NCI-H345 treated with DMSO at 0.1 percent for 48 hours (cell line): ENCODE measurements at regions not wholly inside any gene's neighbourhood (a gene's known extent, or its start where the extent isn't known, plus 50 kb on each side); places are given as distances from the start of the nearest gene placed in this dataset.

ENCODE experiments used
- DNase-seq: peaks from one replicate; lab custom pipeline; 2025; ENCODE audit not compliant: unreplicated experiment; lab: John Stamatoyannopoulos, UW

DNA sequence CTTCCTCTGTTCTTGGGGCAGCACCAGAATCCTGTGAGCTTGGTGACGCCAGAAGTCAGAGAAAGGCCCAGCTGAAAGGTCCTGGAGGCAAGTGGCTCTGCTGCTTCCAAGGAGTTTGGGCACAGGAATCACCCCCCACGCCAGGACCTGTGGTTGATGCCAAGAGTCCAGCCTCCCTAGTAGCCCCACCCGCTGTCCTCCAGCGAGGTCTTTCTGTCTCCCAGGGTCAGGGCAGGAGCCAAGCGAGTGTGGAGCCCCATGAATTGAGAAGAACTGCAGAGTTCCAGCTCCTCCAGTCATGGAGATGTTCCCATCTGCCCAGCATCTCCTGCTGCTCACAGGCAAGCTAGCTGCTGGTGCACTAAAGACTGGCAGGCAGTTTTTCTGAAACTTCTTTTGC, 631.7 kb upstream of the MGMT start:
- no peak for DNase-seq

DNA sequence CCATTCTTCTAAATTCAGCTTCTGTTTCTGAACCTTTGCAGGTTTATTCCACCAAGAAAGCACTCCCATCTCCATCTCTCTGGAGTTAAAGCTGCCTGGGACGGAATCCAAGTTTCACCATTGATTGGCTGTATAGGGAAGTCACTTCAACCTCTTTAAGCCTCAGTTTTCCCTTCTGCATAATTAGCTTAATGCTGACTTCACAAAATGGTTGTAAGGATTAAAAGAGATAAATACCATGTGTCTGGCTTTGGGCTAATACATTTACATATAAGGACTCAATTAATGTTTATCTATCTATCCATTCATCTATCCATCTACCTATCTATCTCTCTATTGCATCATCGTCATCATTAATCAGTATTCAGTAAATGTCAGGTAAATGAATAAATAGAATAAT, 629.6 kb upstream of the MGMT start:
- no peak for DNase-seq

DNA sequence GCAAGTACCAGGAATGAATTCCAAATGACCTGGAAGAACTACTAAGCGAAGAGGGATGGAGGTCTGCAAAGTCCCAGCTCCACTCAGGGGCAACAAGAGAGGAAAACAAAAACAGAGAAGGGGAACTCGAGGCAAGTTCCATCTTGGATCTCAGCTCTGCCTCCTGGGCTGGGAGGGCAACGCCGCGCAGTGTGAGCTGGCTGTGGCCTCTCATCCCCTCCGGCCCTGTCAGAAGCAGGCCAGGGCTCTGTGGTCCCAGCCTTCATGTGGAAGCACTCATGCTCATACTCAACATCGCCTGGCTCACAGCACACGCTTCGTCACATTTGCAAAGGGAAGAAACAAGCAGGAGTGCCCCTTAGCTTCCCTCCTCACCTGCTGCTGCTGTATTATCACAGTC, 627.9 kb upstream of the MGMT start:
- no peak for DNase-seq

DNA sequence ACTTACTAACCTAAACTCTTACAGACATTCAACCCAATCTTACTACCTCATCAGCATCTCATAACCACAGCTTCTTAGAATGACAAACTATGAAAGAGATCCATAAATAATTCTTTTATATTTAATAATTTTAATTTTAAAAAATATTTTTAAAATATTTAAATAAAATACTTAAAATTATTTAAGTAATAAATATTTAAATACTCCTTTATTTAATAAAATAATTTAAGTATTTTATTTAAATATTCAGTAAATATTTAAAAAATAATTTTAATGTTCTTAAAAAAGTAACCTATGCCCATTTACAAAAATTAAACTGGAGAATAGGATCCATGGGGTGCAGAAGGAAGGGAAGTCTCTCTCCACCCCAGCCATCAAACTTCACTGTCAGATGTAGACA, 627.3 kb upstream of the MGMT start:
- no peak for DNase-seq

DNA sequence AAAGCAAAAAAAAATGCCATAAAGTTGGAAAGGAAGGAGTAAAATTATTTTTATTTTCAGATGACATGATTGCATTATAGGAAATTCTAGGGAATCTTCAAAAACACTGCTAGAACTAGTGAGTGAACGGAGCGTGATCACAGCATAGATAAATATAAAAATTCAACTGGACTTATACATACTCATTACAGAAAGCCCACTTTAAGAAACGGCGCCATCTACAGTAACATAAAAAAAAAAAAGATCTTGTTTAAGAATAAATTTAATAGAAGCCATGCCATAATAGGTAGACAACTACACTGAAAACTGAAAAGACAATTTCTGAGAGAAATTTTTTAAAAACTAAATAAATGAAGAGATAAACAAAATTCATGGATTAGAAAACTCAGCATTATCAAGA, 623.1 kb upstream of the MGMT start:
- peak; percentile 51 for DNase-seq

DNA sequence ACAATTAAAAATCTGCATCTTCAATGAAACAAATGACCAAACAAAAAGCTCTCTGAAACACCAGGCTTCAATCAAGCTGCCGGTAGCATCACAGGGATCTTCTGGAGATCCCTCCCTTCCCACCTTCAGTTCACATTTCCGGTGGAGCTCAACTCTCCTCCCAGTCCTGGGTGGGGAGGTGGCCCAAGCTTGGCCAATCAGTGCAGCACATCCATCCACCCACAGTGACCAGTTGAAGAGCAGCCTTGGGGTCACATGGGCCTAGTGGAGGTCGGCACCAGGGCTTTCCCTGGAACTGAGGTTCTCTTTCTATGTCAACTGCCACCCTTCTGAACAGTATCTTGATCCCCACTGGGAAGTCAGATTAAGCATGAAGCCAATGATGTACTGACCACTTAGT, 620.1 kb upstream of the MGMT start:
- no peak for DNase-seq

DNA sequence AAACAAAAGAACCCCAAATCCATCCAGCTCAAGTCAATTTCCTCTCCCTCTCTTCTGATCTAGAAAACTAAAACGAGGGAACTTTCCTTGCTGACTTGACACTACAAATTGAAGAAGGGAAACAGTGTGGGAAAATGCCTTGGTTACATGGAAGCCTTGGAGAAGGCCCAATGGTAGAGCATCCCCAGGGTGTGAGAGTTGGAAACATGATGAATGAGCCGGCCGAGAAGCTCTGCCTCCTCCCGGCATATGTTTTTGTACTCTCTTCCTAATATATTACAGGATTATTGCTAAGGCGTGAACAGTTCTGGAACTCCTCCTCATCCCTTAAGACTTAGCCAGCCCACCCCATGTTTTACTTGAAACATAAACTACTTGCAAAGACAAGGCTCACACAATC, 618.2 kb upstream of the MGMT start:
- no peak for DNase-seq

DNA sequence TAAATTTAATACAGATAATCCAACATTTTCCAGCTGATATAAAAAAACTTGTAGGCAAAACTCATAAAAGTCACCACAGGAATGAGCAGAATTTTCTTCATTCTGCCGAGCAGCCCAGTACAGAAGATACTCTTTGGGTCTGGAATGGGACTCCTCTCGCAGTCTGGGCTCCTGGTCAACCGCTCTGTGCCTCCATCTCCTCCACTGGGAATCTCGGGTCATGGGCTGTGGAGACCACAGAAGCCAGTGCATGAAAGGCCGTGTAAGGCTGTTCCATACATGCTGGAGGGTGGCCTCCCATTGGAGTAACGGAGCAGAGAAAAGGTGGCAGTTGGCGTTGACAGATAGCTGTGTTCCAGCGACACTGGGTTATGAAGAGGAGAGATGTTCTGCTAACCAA, 616.4 kb upstream of the MGMT start:
- DNase-seq = no peak

DNA sequence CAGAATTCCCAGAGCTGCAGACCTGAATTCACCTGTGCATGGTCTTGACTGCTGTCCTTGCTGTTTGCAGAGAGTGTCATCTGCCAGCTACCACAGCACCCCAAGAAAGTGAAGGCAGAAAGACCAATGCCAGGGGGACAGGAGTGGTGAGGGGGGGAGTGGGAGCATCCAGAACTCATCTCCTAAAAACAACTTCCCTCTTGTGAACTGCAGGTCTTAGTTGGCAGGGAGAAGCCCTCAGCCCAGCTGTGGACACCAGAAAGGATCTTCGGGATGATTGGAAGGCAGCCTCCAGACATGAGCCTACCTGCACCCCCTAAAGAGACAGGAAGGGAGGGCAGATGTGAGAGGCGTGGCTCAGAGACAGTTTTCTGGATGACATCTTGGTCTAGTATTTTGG, 615.8 kb upstream of the MGMT start:
- no peak for DNase-seq

DNA sequence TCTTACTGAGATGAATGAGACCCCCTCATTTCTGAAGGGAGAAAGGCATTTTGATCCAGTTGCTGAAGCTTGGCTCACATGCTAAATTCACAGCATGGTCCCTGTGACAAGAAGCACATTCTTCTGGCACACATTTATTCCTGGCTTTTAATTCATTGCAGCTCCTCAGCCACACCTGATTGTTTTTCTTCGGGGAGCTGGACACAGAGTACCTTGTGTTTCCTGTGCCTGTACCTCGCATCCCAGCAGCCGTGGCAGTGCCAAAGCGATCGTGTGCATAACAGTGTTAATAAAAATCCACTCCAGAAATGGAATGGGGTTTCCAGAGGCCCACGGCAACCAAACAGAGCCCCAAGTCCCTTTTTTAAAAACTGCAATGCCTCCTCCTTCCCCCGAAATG, 615.3 kb upstream of the MGMT start:
- no peak for DNase-seq

DNA sequence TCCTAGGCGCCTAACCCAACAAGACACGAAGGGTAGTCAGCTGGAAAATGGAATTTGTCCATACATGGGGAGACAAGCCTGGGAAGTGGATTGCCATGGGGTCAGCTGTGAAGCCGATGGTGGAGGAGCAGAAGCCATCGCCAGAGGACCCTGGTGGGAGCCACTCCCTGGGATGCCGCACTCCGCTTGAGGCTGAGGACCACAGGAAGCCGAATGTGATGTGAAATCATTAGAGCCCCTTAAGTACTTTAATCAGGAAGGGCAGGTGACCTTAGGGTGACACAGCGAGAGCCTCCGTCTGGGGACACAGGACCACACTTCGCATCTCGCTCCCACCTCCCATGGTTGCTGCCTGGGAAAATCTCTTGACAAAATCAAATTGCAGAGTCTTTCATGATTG, 614.6 kb upstream of the MGMT start:
- no peak for DNase-seq

DNA sequence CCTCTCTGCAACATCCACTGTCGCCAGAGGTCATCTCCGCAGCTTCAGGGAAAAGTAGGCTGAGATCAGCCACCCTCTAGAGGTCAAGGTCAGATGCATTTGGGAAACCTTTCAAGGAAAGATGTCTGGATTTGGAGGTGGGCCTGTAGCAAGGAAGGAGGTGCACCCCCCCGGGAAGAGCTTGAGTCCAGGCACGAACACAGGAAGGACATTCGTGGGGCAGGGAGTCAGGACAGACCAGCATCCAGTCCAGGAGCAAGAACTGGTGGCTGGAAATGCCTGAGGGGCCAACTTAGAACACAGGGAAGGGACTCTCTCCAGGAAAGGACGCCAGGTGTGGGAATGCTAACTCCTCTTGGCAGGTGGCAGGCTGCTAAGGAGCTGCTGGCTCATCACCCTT, 614.1 kb upstream of the MGMT start:
- DNase-seq = no peak

DNA sequence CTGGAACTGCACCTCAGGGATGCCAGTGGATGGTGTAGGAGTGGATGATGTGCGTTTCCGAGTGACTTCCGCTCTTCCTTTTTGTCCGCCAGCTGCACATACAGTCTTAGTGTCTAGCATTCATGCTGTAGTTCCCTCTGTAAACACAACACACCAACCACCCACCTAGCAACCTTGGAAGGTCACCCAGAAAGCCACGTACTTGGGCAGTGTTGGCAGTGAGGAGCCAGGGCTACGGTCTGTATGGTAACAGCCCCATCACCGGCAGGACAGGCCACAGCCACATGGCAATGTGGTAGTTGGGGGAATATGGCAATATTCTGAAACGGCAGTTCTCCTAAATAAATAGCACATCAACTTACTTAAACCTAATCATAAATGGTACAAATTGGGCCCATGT, 613.5 kb upstream of the MGMT start:
- no peak for DNase-seq

DNA sequence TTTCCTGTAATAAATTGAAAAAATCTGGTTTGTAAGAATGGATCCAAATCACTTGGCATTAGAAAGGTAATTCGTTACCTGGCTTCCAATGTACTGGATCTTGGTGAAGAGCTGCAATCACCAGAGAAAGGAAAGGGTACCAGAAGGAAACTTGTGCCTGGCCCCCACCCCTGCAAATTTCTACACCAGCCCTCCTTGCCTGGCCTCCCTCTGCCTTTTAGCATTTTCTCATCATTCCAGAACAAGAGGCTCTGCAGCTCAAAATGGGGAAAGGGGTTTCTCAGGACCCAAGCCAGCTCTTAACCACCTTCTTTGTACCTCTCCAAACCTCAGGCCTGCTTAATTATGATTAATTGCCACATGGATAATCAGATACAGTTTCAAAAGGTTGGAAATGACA, 612.8 kb upstream of the MGMT start:
- no peak for DNase-seq

DNA sequence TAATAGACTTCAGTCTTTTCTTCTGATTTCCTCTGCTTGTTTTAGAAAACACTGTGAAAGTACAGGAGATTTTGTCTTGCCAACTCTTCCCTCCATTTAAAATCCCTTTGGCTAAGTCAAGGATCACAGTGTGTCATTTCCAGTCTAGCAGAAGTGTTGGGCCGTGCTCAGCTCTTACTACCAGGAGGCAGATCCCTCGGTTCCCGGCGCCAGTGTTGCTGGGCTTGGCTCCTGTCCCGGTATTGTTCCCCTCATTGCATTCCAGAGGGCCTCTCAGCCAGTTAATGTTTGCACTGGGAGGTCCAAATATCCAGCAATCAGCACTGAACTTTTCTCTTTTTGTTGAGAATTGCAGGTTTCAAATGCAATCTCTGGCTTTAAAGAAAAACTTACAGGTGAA, 612.1 kb upstream of the MGMT start:
- DNase-seq = peak; percentile 65

DNA sequence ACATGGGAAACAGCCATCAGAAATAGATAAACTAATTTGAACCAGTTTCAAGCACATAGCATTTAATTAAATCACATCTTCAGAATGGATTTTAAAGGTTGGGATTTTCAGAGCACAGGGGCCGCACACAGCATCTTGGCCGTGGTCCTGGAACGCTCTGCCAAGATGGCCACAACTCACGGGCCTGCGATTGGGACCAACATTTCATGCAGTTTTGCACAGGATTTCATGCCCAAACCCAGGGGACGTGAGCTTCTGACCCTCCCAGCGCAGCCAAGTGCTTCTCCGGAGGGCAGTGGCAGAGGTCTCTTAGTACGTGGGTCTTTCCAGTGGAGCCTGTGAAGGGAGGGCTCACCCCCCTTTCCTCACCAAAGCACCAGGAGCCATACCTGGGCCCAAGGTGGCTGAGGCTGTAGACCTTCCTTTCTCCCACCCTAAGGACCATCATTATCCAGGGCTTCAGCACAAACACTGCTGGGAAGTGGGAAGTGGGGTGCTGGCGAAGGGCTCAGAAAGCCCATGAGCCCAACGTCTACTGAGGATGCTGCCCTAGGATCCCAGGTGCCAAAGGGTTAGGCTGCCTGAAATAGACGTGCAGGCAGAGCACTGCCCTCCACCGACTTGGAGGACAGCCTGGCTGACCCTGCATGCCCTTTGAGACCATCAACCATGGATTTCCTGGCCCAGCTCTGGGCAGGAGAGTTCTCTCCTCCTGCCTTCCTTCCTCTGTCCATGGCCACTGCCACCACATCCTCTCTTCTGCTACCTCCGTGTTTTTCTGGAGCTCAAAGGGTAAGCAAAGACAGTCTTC, 611.2 kb upstream of the MGMT start:
- DNase-seq = no peak

DNA sequence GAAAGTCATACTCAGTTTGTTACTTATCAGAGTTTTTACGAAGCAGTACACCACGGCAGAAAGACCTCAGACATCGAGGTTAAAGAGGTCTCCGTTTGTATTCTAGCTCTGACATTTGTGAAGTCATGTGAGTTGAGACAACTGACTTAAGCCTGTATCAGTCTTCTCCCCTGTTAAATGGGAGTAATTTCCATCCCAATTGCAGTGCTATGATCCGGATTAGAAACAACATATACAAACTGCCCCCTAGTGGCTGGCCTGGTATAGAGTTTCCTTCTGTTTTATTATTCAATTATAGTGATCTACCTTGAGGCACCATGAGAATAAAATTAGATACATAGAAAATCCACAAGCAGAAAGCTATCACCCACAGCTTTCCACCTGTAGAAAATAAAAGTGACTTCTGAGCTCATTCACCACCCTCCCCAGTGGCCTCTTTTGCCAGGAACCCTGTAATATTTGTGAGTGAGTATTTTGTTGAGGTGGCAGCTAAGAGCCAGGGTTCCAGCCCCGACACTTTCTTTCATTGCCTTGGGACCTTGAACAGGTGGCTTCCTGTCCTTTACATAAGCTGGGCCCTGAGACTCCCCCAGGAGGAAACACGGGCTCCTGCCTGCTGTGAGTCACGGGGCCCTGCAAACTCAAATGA, 607.2 kb upstream of the MGMT start:
- peak; percentile 2 for DNase-seq

DNA sequence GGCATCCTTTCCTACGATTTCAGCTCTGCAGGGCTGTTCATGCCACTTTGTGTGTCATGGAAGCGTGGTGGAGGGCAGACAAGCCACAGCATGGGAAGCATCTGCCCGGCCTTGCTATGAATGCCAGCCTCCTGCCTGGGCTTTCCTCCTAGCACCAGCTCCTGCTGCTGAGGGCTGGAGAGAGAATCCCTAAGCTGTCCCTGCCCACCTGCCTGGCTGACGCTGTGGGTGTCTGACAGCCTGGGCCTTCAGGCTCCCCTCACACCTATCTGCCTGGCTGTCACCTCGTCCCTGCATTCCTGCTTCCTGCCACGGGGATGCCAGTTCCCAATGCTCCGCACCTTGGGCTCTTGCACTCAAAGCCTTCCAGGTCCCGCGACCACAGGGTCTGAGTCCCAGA, 606.5 kb upstream of the MGMT start:
- DNase-seq = no peak

DNA sequence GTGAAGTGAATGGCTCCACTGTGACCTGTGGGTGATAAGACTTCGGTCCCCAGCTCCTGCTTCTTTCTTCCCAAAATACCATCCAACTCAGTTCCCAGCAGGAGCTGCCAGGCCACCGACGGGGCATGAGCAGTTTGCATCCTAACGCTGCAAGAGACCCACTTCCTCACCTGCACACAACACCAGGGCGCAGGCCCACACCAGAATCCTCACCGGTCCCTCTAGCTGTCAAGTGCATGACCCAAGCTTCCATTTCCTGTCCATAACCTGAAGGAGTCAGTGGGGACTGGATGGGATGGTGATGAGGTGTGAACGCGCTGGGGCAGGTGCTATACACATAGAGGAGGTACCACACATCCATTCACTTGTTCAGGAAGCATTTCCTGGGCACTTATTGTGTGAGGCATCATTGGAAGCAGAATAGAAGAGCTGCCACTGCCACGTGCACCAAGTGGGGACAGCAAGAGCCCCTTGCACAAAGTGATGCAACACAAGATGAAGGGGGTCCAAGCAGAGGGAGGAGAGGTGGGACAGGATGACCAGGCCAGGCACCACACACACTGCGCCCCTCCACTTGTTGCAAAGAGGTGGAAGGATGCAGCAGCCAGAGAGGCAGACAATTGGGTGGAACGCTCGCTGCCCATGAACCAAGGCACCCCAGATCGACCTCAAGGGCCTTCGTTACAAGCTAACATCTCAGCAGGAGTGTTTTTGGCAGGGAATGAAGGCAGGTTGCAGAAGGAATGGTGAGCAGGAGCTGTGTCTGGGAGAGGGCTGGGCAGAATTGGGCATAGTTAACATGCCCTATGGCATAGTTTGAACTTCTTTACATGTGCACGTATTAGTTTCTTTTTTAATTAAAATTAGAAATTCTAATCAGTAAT, 605.8 kb upstream of the MGMT start:
- no peak for DNase-seq

DNA sequence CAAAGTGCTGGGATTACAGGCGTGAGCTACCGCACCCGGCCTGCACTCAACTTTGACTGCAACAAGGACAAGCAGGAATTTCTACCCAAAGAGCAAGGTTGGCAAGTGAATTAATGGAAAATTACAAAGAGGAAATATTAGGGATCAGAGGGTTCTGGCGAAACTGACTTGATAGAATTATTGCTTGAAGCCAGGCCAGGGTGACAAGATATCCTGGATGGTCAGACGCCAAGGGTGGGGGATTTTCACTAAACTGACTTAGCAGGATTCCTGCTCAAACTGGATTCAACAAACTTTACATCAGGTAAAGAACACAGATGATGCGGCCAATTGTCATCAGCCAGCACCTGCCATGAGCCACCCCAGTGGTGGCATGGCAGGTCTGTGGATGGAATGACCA, 603.6 kb upstream of the MGMT start:
- DNase-seq = no peak

DNA sequence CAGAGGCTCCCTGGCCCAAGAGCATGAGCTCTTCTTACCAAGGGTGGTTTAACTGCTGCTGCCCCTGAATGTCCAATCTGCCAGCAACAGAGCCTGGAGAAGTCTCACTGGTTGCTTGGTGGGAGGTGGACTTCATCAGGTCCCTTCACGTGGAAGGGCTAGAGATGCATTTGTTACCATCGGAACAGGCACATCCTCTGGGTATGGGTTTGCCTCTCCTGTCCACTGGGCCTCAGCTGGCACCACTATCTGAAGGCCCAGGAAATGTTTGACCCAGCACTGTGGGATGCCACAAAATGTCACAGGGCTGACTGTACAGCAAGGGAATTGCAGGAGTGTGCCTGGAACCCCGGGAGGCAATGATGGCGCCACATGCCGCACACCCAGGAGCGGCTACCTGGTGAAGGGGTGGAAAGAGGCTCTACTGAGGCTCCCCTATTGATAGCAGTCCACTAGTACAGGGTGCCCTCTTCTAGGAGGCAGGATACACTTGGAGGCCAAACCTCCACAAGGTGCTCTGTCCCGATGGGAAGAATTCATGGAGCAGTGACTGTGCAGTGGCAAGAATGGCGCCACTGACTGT, 603.1 kb upstream of the MGMT start:
- no peak for DNase-seq
